Astrocyte (in vitro differentiated cells and primary cell): ENCODE measurements at regions not wholly inside any gene's neighbourhood (a gene's known extent, or its start where the extent isn't known, plus 50 kb on each side); places are given as distances from the start of the nearest gene placed in this dataset.
A peak's percentile ranks its signal among the peaks of the same experiment; 100 is the strongest.

Experiments
- DNase-seq: peaks from one replicate; pipeline ENCODE4 v3.0.0-alpha.2; 2010; ENCODE audit warnings: low read depth
- FAIRE-seq: peaks from 2 replicates; lab custom pipeline; 2011; peaks lifted over from hg19 to GRCh38; lab: Jason Lieb, UNC
- H2AFZ ChIP-seq: 2 replicates; pipeline ENCODE4 v1.6.0; 2012; ENCODE audit warnings: low read depth, low read length, inconsistent platforms
- H3K27ac ChIP-seq: 2 replicates; pipeline ENCODE4 v1.5.1; 2011; ENCODE audit warnings: low read depth, low read length, inconsistent platforms
- H3K27me3 ChIP-seq: 2 replicates; pipeline ENCODE4 v1.6.0; 2011; ENCODE audit warnings: low read length, inconsistent platforms; ENCODE audit not compliant: insufficient read depth
- H3K36me3 ChIP-seq: 2 replicates; pipeline ENCODE4 v1.5.1; 2011; ENCODE audit warnings: low read length, inconsistent platforms; ENCODE audit not compliant: insufficient read depth
- H3K4me1 ChIP-seq: 2 replicates; pipeline ENCODE4 v1.5.1; 2011; ENCODE audit warnings: low read length, inconsistent platforms; ENCODE audit not compliant: insufficient read depth
- H3K4me2 ChIP-seq: 2 replicates; pipeline ENCODE4 v1.6.0; 2012; ENCODE audit warnings: low read length, inconsistent platforms
- H3K4me3 ChIP-seq: 2 replicates; pipeline ENCODE4 v1.5.1; 2011; ENCODE audit warnings: low read depth, mild to moderate bottlenecking, low read length, inconsistent platforms; ENCODE audit not compliant: insufficient read depth
- H3K79me2 ChIP-seq: 2 replicates; pipeline ENCODE4 v1.6.0; 2012; ENCODE audit warnings: mild to moderate bottlenecking, low read length, inconsistent platforms; ENCODE audit not compliant: insufficient read depth
- H3K9ac ChIP-seq: 2 replicates; pipeline ENCODE4 v1.6.0; 2012; ENCODE audit warnings: mild to moderate bottlenecking, low read length, inconsistent platforms
- H3K9me3 ChIP-seq: 2 replicates; pipeline ENCODE4 v1.5.1; 2012; ENCODE audit warnings: low read depth, mild to moderate bottlenecking, low read length, inconsistent platforms; ENCODE audit not compliant: insufficient read depth
- H4K20me1 ChIP-seq: 2 replicates; pipeline ENCODE4 v1.6.0; 2012; ENCODE audit warnings: low read length, inconsistent platforms; ENCODE audit not compliant: insufficient read depth
- H3K27ac Mint-ChIP-seq: one replicate; pipeline ENCODE4 v1.8.0; 2021; ENCODE audit warnings: mild to moderate bottlenecking, mixed read lengths; ENCODE audit not compliant: unreplicated experiment
- H3K27me3 Mint-ChIP-seq: one replicate; pipeline ENCODE4 v1.8.0; 2021; ENCODE audit warnings: low read depth, mixed read lengths; ENCODE audit not compliant: unreplicated experiment
- H3K36me3 Mint-ChIP-seq: one replicate; pipeline ENCODE4 v1.8.0; 2021; ENCODE audit warnings: low read depth, mixed read lengths; ENCODE audit not compliant: unreplicated experiment
- H3K4me1 Mint-ChIP-seq: one replicate; pipeline ENCODE4 v1.8.0; 2021; ENCODE audit warnings: low read depth, mixed read lengths; ENCODE audit not compliant: unreplicated experiment
- H3K4me3 Mint-ChIP-seq: one replicate; pipeline ENCODE4 v1.8.0; 2021; ENCODE audit warnings: mild to moderate bottlenecking, moderate library complexity, mixed read lengths; ENCODE audit not compliant: unreplicated experiment
- H3K9me3 Mint-ChIP-seq: one replicate; pipeline ENCODE4 v1.8.0; 2021; ENCODE audit warnings: mild to moderate bottlenecking, mixed read lengths; ENCODE audit not compliant: unreplicated experiment
- EZH2 ChIP-seq: IDR thresholded peaks from 2 replicates; pipeline ENCODE4 v1.6.1; 2012; ENCODE audit warnings: mild to moderate bottlenecking, low read length, inconsistent platforms; ENCODE audit not compliant: insufficient read depth
- TF ChIP-seq, protein P1 (sequence below): IDR thresholded peaks from 2 replicates; pipeline ENCODE4 v1.5.1; 2011; ENCODE audit warnings: low read depth, mild to moderate bottlenecking, inconsistent platforms, low read length, moderate library complexity; ENCODE audit not compliant: insufficient read depth

DNA sequence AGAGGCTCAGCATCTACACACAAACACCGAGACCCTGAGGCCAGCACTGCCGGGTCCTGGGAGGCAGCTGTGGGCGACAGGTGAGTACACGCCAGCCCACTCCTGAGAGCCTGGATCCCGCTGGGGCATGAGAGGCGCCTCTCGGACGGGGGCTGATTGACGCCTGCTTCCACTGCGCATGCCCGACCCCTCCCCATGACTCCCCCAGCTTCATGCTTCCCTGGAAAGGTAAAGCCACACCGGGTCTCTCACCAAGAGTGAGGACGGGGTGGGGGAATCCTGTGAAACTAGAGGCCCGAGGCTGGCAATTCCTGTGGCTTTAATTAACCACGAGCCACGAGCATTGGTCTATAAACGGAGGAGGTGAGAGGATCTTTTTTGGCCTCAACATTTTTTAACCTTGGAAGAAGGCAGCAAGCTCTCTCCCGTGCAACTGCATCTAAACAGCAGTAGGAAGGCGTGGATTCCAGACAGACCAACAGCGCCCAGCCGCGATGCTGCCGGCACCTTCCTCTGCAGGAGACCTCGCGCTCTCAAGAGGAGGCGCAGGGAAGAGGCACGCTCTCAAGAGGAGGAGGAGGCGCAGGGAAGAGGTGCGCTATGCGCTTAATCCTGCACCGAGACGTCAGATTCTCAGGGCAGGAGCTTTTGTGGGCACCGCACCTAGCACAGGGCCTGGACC lies 71.8 kb upstream of the METRNL start:
- H3K36me3 ChIP-seq = no peaks in the 10 kb centered on the region
- H3K27me3 ChIP-seq = no peaks in the 10 kb centered on the region
- no peak overlapping the region for H3K27ac ChIP-seq
- TF ChIP-seq EZH2 = no peak
- TF ChIP-seq, protein P1, sequence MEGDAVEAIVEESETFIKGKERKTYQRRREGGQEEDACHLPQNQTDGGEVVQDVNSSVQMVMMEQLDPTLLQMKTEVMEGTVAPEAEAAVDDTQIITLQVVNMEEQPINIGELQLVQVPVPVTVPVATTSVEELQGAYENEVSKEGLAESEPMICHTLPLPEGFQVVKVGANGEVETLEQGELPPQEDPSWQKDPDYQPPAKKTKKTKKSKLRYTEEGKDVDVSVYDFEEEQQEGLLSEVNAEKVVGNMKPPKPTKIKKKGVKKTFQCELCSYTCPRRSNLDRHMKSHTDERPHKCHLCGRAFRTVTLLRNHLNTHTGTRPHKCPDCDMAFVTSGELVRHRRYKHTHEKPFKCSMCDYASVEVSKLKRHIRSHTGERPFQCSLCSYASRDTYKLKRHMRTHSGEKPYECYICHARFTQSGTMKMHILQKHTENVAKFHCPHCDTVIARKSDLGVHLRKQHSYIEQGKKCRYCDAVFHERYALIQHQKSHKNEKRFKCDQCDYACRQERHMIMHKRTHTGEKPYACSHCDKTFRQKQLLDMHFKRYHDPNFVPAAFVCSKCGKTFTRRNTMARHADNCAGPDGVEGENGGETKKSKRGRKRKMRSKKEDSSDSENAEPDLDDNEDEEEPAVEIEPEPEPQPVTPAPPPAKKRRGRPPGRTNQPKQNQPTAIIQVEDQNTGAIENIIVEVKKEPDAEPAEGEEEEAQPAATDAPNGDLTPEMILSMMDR = no peak
- Mint-ChIP-seq H3K4me3 (no peak overlapping the region), H3K4me1 (peaks cover 13% of the 10 kb centered on the region), H3K36me3 (peaks cover 17% of the 10 kb centered on the region), H3K9me3 (peaks cover 7% of the 10 kb centered on the region), H3K27ac (no peak overlapping the region), H3K27me3 (peaks cover 17% of the 10 kb centered on the region)
- no peaks in the 10 kb centered on the region for H3K79me2 ChIP-seq
- peaks cover 14% of the 10 kb centered on the region for H4K20me1 ChIP-seq
- H3K9me3 ChIP-seq = no peaks in the 10 kb centered on the region
- FAIRE-seq (no peak), DNase-seq (peak; percentile 9)
- H3K4me3 ChIP-seq = no peak overlapping the region
- no peak overlapping the region for H3K9ac ChIP-seq
- H3K4me2 ChIP-seq = no peak overlapping the region
- no peak overlapping the region for H2AFZ ChIP-seq
- H3K4me1 ChIP-seq = peaks cover 9% of the 10 kb centered on the region

DNA sequence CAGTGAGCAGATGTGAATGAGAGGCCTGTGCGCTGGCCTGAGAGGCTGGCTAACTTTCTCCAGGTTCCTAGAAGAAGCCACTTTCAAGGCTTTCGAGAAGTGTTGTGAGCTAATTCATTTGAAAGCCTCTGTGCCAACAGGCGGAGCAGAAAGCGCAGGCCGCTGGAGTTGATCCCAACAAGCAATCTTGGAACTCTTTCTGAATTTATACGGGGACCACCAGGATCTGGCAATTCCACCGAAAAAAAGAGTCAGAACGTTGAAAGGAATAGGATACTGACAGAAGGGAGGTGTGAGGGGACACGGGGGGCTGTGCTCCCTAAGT lies 71.3 kb upstream of the METRNL start:
- FAIRE-seq = no peak
- Histone ChIP-seq H3K4me3 (no peak overlapping the region), H3K36me3 (no peaks in the 10 kb centered on the region), H3K79me2 (no peaks in the 10 kb centered on the region), H3K9ac (no peak overlapping the region), H4K20me1 (peaks cover 15% of the 10 kb centered on the region), H3K27ac (no peak overlapping the region), H2AFZ (no peak overlapping the region), H3K4me2 (no peak overlapping the region), H3K27me3 (no peaks in the 10 kb centered on the region), H3K4me1 (peaks cover 13% of the 10 kb centered on the region), H3K9me3 (no peaks in the 10 kb centered on the region)
- peaks cover 17% of the 10 kb centered on the region for H3K27me3 Mint-ChIP-seq
- TF ChIP-seq, protein P1 = no peak
- TF ChIP-seq EZH2 = no peak
- peaks cover 13% of the 10 kb centered on the region for H3K4me1 Mint-ChIP-seq
- H3K9me3 Mint-ChIP-seq = peaks cover 7% of the 10 kb centered on the region
- no peak overlapping the region for H3K4me3 Mint-ChIP-seq
- peaks cover 17% of the 10 kb centered on the region for H3K36me3 Mint-ChIP-seq
- DNase-seq = no peak
- H3K27ac Mint-ChIP-seq = no peak overlapping the region

DNA sequence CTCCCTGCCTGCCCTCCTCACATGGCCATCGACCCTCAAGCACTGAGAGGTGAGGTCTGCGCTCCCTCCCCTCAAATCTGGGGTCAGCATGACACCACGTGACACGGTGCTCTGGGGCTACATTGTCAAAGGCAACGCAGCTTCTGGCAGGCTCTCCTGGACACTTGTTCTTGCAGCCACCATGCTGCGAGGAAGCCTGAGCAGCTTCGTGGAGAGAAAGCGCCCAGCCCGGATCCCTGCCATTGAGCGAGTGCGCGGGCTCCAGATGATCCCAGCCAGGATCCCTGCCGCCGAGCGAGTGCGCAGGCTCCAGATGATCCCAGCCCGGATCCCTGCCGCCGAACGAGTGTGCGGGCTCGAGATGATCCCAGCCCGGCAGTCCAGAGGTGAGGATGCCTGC lies 70.9 kb upstream of the METRNL start:
- Histone ChIP-seq H3K4me1 (peaks cover 13% of the 10 kb centered on the region), H3K9me3 (no peaks in the 10 kb centered on the region), H3K27ac (no peak overlapping the region), H3K9ac (no peak overlapping the region), H3K36me3 (no peaks in the 10 kb centered on the region), H3K79me2 (no peaks in the 10 kb centered on the region), H3K4me3 (no peak overlapping the region), H4K20me1 (peaks cover 17% of the 10 kb centered on the region), H3K4me2 (no peak overlapping the region), H3K27me3 (no peaks in the 10 kb centered on the region), H2AFZ (no peak overlapping the region)
- Mint-ChIP-seq H3K27ac (no peak overlapping the region), H3K9me3 (peaks cover 7% of the 10 kb centered on the region), H3K36me3 (peaks cover 17% of the 10 kb centered on the region), H3K27me3 (peaks cover 17% of the 10 kb centered on the region), H3K4me3 (no peak overlapping the region), H3K4me1 (peaks cover 13% of the 10 kb centered on the region)
- TF ChIP-seq EZH2 = no peak
- TF ChIP-seq, protein P1 = no peak
- DNase-seq (no peak), FAIRE-seq (no peak)
